GM19463 (cell line): ENCODE measurements at regions not wholly inside any gene's neighbourhood (a gene's known extent, or its start where the extent isn't known, plus 50 kb on each side); places are given as distances from the start of the nearest gene placed in this dataset.

Source experiments
- ATAC-seq: cut with Tn5 transposase; IDR thresholded peaks from one replicate; pipeline ENCODE4 v1.9.1; 2021; ENCODE audit warnings: mild to moderate bottlenecking, moderate library complexity; ENCODE audit not compliant: unreplicated experiment

DNA sequence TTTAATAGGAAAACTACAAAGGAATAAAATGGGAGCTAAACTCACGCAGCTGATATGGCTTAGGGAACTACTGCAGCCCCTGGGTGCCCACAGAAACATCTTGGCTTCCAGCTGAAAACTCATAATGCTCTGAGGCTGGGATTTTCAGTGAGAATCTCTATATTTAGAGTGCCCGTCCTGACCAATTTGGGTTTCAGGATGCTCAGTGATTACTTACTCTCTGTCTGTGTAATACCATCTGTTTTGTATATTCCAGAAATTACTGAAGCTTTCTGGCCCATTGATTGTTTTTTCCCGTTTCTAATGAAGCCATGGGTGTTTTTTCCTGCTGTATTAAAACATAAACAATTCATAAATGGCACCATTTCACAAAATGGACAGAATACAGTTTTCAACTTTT is 50.6 kb upstream of the ZNF385D start:
- ATAC-seq, result no peak

DNA sequence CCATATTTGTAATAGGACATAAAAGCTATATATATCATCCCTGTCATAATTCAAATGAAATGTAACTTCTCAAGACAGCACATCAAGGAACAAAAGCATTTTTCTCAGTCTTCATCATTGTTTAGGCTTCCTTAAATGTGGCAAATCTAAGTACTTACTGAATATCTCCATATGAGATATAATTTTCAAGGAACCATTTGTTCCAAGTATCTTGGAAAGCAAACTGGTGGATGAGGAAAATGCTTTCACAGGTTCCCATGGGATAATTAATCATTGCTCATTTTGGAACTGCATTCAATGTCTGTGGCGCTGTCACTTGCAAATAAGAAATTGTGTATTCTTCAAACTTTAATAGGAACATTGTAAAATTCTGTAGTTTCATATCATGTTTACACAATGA is 52.6 kb upstream of the ZNF385D start:
- no peak for ATAC-seq

DNA sequence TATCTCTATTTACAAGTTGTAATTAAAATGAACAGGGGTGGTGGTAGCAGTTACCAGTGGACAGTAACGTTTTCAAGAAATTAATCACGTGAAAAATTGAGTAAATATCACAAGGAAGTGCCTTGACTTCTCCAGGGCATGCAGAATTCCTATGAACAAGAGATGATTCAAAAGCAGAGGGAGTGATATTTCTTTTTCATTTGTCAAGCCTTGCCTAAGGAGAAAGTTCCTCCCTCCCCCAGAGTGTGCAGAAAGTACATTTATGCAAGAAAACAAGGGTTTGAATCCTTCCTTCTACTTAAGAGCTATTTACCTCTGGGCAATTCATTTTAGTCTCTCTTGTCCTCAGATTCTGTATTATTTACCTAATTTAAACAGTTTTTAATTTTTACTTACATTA is 53.3 kb upstream of the ZNF385D start:
- no peak for ATAC-seq

DNA sequence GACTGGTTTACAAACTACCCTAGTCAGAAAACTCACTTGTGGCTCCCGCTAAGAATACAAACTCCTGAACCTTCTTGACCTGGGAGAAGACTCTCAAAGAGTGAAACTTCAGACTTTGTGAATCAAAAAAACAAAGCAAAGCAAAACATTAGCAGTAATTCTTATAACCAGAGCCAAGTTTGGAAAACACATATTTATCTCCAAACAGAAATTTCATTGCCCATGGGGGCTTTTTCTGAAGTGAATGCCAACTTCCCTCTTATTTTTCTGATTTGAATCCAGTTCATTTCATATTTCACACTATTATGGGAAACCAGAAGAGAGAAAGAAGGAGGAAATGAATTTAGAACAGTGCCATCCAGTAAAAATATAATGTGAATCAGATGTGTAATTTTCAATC is 55.7 kb upstream of the ZNF385D start:
- ATAC-seq, result no peak

- ATAC-seq, result no peak
Observed at GRCh38 chr3:21825684-21826083, 74.7 kb upstream of the ZNF385D start.

DNA sequence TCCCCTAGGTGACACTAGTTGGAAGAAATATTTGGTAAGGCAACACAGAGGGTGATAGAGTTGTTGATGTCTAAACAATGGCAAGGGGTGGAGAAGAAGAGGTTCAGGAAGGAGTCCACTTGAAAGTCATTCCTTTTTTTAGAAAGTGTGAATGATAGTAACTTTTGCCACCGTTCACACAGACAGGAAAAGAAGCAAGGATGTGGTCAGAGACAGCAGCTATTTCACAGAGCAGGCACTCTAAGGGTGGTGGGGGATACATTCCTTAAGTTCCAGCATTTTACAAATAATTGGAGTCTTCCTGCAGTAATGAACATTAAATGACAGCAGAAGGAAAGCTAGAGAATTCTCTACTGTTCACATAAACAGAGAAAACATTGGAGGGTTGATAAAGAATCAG is 75.4 kb upstream of the ZNF385D start:
- ATAC-seq, result no peak

- no peak for ATAC-seq
Observed at GRCh38 chr3:21830541-21830940, 79.5 kb upstream of the ZNF385D start.

DNA sequence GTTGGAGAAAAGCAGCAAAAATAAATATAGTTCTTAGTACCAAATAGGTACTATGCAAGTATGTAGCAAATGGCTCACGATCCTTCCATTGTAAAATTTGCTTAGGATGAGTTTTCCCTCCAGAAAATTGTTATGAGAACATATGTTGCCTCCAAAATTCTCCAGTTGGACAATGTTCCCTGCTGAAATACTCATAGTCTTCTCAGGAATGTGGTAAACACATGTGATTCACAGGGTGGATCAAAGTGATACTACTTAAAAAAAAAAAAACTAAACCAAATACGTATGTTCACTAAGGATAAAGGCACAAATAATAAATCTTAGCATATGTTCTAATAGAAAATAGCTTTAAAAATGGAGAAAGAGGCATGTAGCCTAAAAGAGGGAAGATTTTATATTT is 84.3 kb upstream of the ZNF385D start:
- ATAC-seq, result no peak

- no peak for ATAC-seq
Observed at GRCh38 chr3:21836227-21836626, 85.2 kb upstream of the ZNF385D start.

- no peak for ATAC-seq
Observed at GRCh38 chr3:21839176-21839575, 88.2 kb upstream of the ZNF385D start.

- no peak for ATAC-seq
Observed at GRCh38 chr3:21839592-21839991, 88.6 kb upstream of the ZNF385D start.

DNA sequence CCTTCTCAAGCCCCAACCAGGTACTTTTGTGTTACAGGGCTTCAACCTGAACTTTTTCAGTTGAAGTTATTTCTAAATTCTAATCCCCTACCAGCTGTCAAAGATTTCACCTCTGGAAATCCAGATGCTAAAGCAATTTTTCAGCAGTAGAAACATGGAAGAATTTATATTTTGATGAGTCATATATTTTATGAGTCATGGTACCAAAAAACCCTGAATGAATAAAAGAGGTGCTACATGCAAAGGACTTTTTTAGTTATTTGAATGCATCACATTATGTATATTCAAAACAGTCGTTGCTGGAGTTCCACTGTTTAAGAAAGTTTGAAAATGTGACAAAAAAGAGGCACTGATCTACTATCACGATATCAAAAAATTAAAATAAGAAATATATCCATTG is 96.0 kb upstream of the ZNF385D start:
- ATAC-seq, result no peak

- no peak for ATAC-seq
Observed at GRCh38 chr3:21859124-21860081, 108.4 kb upstream of the ZNF385D start.

GRCh38 chr3:21860082-21860475 is 109.1 kb upstream of the ZNF385D start:
- no peak for ATAC-seq

- ATAC-seq, result no peak
Observed at GRCh38 chr3:21860657-21861056, 109.6 kb upstream of the ZNF385D start.

DNA sequence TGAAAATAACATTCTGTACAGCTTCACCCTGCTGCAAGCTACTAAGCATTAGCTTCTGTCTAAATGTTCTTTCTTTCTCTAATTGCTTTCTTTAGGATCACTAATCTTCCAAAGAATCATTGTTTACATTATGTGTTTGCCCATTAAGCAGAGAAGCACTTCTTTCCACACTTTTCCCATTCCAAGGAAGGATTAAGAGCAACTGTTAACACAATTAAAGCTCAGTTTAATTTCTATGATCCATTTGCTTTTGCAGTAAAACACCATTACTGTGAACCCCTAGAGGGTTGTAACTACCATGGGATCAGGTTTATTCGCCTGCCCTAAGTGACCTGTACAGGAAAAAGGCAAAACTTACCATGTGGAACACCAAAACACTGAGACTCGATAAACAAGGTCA is 125.8 kb upstream of the ZNF385D start:
- no peak for ATAC-seq

- ATAC-seq, result no peak
Observed at GRCh38 chr3:21877214-21877754, 126.3 kb upstream of the ZNF385D start.

DNA sequence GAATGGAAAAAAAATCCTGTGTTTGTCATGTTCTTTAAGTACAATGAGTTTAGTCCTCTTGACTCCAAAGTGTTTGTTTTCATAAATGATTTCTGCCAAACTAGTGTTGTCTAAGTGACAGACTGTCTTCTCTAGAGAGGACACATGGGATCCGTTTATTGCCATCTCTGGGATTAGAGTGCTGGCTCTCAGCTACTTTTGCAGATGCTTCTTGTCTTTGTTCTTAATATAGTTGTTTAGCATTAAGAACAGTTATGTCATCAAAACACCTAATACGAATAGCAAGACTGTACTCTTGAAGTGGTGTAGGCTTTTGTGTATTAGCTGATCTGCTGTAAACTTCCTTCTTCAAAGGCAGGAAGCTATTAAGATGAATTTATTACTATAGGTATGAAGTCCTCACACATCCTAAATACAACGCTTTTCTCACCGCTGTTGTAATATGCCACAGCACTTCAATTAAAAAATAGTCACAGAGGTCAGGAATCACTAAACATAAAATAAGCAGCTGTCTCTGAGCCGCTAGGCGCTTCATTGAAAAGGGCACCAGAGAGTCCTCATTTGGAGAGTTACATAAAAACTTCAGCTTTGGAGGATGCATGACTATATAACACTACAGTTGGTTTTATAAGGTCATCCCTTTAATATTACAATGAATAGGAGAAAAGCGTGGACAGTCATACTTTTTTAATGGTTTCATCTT is 128.3 kb upstream of the ZNF385D start:
- no peak for ATAC-seq

DNA sequence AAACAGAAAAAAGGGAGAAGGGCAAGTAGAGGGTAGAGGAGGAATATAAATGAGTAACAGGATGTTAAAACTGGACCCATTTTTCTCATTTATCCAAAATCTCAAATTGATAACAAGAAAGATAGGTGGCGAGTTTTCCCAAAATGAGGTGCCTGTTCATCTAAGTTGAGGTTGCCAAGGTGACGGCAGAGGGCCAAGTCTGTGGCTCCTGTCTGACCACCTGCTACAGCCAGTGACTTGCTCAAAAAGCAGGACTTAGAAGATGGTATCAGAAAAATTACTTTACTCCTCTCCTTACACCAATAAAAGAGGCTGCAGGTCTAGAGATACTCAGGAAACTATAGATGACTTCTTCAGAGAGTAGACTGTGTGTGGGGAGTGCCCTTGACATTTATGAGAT is 137.6 kb upstream of the ZNF385D start:
- ATAC-seq, result no peak

DNA sequence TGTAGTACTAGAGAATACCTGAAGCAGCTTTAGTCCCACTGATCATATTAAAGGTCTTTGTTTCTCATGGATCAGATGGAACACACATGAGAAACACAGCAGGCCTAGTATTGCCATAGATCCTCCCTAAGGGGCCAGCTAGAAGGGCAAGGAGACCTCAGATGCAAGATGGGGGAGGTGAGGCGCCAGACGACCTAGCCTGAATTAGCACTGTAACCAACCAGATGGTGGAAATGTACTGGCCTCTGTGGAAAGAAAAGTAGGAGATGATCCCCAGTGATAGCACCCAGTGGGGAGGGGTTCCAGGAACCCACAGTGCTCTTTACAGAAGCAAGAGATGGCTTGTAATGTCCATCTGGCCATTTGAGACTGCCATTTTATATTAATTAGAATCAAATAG is 138.2 kb upstream of the ZNF385D start:
- no peak for ATAC-seq

DNA sequence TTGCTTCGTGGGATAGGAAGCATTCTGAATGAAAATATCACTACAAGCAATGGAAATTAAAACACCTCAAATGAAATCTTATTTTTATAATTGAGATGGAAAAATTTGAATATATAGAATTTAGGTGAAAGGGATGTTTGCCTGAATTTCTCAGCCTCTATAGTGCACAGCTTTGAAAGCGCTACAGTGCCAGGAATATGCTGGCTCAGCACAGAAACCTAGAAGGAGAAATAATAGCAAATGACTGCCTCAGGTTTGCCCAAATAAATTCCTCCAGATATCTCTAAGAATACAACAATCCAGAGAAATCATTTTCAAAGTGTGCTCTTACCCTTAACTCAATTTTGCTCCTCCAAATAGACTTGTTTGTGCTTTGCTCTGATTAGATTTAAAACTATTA is 141.1 kb upstream of the ZNF385D start:
- ATAC-seq, result no peak

DNA sequence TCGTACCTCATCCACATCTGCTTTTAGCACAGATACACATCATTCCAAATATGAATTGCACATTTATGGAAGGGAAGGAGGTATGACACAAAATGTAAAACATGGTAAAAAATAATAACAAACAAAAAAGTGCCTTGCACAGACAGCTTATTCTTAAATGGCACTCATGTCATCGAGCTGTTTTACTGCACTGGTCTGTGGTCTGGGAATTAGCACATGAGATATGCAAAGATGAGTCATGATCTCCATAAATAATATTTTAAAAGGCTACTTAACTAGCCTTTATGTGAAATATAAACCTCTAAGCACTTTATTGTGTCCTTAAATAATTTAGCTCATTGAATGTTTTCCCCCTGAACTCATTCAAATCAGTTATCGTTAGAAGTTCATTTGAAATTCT is 142.2 kb upstream of the ZNF385D start:
- no peak for ATAC-seq
